Left ventricle myocardium inferior (tissue), 1 donor: ENCODE measurements at regions not wholly inside any gene's neighbourhood (a gene's known extent, or its start where the extent isn't known, plus 50 kb on each side); places are given as distances from the start of the nearest gene placed in this dataset.

Experiments
- DNase-seq: peaks from one replicate; pipeline ENCODE4 v3.0.0-alpha.2; 2020
- H3K27ac ChIP-seq: fragments of 200-600 bp; replicated peaks from 2 replicates; pipeline ENCODE4 v1.8.0; 2021
- H3K27me3 ChIP-seq: fragments of 200-600 bp; 2 replicates; pipeline ENCODE4 v1.8.0; 2021; ENCODE audit warnings: low read depth
- H3K36me3 ChIP-seq: fragments of 200-600 bp; 2 replicates; pipeline ENCODE4 v1.8.0; 2021
- H3K4me1 ChIP-seq: fragments of 200-600 bp; 2 replicates; pipeline ENCODE4 v1.8.0; 2021
- H3K4me3 ChIP-seq: fragments of 200-600 bp; 2 replicates; pipeline ENCODE4 v1.8.0; 2021; ENCODE audit warnings: mild to moderate bottlenecking, moderate library complexity
- H3K9me3 ChIP-seq: fragments of 200-600 bp; replicated peaks from 2 replicates; pipeline ENCODE4 v1.8.0; 2021
- intact Hi-C: fragments of 100-400 bp; cut with micrococcal nuclease; formaldehyde crosslinking; loops from one replicate; pipeline ENCODE4 v1.11.0; 2022
- TF ChIP-seq, protein P1 (sequence below): fragments of 200-600 bp; IDR thresholded peaks from 2 replicates; pipeline ENCODE4 v1.8.0; 2021; ENCODE audit warnings: antibody characterized with exemption, mild to moderate bottlenecking, borderline replicate concordance
- donor health status: DM: no; HTN: yes; CAD: no; lungs with severe emphysema.

DNA sequence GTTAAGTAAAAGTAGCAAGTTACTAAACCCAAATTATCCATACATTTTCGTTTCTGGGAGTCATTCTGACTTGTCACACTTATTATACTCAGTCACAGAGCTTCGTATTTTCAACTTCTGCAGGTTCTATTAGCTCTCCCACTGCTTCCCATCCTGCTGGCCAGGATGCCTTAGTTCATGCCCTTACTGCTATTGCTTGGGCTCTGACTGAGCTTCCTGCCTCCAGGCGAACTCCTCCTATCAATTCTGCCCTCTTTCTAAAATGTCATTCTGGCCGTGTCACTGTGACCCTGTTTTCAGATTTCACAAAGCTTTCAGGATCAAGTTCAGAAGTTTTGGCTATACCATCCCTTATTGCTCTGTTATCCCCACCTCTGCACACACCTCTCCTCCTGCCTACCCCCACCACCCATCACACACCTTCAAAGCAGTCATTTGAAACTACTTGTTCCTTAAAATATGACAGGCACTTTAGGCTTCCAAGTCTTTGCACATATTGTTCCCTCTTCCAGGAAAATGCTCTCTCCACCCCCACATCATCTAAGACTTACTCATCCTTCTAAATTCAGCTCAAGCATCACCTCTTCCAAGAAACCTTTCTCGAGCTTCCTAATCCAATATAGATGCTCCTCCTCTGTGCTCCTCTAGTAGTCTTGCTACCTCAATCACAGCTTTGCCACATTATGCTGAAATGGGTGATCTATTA, 278.0 kb downstream of the BRINP2 start:
- TF ChIP-seq, protein P1, sequence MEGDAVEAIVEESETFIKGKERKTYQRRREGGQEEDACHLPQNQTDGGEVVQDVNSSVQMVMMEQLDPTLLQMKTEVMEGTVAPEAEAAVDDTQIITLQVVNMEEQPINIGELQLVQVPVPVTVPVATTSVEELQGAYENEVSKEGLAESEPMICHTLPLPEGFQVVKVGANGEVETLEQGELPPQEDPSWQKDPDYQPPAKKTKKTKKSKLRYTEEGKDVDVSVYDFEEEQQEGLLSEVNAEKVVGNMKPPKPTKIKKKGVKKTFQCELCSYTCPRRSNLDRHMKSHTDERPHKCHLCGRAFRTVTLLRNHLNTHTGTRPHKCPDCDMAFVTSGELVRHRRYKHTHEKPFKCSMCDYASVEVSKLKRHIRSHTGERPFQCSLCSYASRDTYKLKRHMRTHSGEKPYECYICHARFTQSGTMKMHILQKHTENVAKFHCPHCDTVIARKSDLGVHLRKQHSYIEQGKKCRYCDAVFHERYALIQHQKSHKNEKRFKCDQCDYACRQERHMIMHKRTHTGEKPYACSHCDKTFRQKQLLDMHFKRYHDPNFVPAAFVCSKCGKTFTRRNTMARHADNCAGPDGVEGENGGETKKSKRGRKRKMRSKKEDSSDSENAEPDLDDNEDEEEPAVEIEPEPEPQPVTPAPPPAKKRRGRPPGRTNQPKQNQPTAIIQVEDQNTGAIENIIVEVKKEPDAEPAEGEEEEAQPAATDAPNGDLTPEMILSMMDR, result no peak

DNA sequence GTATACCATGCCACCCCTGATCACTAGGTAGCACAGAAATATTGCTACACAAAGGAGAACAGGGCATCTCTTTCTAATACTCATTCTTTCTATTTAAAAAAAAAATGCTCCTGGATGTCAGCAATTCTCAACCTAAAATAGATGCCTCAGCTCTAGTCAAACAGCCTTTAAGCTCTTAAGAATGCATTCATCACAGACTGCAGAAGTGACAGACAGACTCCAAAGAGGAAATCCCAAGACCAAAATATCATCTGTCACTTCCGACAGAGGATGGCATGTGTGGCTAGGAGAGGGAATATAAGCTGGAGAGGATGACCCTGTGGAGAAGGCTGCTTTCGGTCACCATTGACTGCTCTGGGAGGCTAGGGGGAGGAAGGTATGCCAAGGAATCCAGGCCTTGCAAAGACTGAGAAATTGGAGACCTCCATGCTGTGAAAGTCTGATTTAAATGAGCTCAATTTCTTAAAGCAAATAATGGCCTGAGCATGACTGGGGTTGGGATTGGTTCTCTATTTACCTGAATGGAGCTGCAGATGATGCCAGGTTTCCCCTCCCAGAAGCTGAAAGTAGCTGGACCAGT, 277.4 kb downstream of the BRINP2 start:
- intact Hi-C loops, result no loop called here
- DNase-seq, result no peak
- H3K9me3 ChIP-seq, result peaks cover 2% of the 10 kb centered on the region
- no peaks in the 10 kb centered on the region for H3K36me3 ChIP-seq
- H3K4me3 ChIP-seq, result no peak overlapping the region
- peaks cover 64% of the 10 kb centered on the region for H3K27me3 ChIP-seq
- no peaks in the 10 kb centered on the region for H3K4me1 ChIP-seq
- H3K27ac ChIP-seq, result no peak overlapping the region
- TF ChIP-seq, protein P1, result no peak

More for the DNA sequence above, 278.0 kb downstream of the BRINP2 start:
- no peak for DNase-seq
- H3K36me3 ChIP-seq, result no peaks in the 10 kb centered on the region
- no peak overlapping the region for H3K4me3 ChIP-seq
- no peaks in the 10 kb centered on the region for H3K4me1 ChIP-seq
- peaks cover 57% of the 10 kb centered on the region for H3K27me3 ChIP-seq
- intact Hi-C loops, result no loop called here
- peaks cover 8% of the 10 kb centered on the region for H3K9me3 ChIP-seq
- no peak overlapping the region for H3K27ac ChIP-seq

DNA sequence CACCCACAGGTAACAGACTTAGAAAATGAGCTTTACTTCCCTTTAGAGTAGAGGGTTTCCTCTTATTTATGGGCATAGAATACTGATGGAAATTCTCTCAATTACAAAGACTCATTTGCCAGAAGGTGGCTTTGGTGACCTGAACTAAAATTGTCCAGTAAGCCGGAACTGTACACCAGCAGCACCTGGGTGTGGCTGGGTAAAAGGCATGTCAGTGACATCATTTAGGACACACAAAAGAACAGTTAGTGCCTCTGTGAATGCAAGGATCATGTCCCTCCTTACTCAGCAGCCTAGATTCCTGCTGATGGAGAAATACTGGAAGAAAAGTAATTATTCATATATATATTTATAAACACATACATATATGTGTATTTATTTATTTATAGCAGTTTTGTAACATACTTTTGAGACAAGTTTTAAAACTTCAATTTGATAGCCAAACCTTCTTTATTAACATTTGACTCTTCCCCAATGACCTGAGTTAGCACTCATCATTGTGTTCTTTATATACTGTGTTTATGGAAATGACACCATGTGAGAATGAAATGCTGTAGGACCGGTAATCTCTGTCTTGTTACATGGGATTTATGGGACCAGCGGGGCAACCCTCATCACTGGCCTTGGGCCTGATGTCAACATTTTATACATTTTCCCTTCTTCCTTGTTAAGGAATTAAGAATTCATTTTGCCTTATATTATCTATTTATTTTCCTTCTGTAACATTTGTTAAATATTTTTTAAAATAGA, 274.4 kb downstream of the BRINP2 start:
- intact Hi-C loops, result no loop called here

DNA sequence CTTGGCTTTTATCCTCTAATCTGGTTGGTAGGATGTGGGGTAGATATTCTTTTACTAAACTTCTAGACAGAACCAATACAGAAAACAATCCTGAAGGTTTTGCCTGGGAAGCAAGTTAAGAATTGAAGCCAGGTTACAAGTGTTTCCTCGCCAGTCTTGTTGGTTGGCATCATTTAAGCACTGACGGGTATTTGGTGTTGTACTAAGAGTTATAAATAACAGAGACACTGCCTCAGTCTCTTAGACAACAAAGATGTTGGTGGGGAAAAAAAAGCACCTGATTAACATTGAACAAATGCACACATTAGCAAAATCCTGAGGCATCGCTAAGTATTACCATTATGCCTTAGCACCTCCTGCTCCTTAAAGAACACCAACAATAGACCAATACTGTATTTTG, 272.2 kb downstream of the BRINP2 start:
- no peaks in the 10 kb centered on the region for H3K9me3 ChIP-seq
- no peak for DNase-seq
- no peaks in the 10 kb centered on the region for H3K4me1 ChIP-seq
- no peak overlapping the region for H3K4me3 ChIP-seq
- TF ChIP-seq, protein P1, result no peak
- peaks cover 99% of the 10 kb centered on the region for H3K27me3 ChIP-seq
- intact Hi-C loops, result no loop called here
- no peaks in the 10 kb centered on the region for H3K36me3 ChIP-seq
- H3K27ac ChIP-seq, result no peak overlapping the region

More for the DNA sequence above, 274.4 kb downstream of the BRINP2 start:
- Histone ChIP-seq H3K27me3 (peaks cover 93% of the 10 kb centered on the region), H3K4me1 (no peaks in the 10 kb centered on the region), H3K9me3 (no peaks in the 10 kb centered on the region), H3K36me3 (no peaks in the 10 kb centered on the region), H3K27ac (no peak overlapping the region), H3K4me3 (no peak overlapping the region)
- TF ChIP-seq, protein P1, result no peak
- DNase-seq, result no peak

DNA sequence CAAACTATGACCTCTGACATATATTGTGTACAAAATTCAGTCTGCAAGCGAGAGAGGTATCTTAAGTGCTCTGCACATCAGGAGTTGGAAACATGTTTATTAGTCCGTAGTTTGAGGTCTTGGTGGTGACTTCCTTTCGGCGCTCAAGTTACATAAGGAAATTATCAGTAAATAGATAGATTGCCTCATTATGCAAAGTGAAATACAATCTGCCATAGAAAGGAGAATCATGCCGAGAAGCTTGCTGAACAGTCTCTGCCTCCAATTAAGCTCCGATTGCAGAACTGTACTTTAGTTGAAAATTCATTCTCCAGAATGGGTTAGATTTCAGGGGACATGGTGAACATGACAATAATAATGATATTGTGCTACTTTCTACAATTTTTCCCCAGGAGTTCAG, 271.8 kb downstream of the BRINP2 start:
- no peaks in the 10 kb centered on the region for H3K36me3 ChIP-seq
- H3K27ac ChIP-seq, result no peak overlapping the region
- H3K4me1 ChIP-seq, result no peaks in the 10 kb centered on the region
- DNase-seq, result no peak
- intact Hi-C loops, result no loop called here
- H3K9me3 ChIP-seq, result no peaks in the 10 kb centered on the region
- peaks cover 96% of the 10 kb centered on the region for H3K27me3 ChIP-seq
- H3K4me3 ChIP-seq, result no peak overlapping the region
- TF ChIP-seq, protein P1, result no peak
